Liver (tissue), 8 donors: ENCODE measurements at regions not wholly inside any gene's neighbourhood (a gene's known extent, or its start where the extent isn't known, plus 50 kb on each side); places are given as distances from the start of the nearest gene placed in this dataset.
A peak's percentile ranks its signal among the peaks of the same experiment; 100 is the strongest.

Experiments
- DNase-seq: peaks from one replicate; pipeline ENCODE4 v3.0.0-alpha.2; 2017; ENCODE audit warnings: low spot score
- H3K27ac ChIP-seq, 2 donors: one replicate each; pipeline ENCODE4 v1.7.0; 2013; ENCODE audit warnings: inconsistent platforms in 2 of 2, low read length in 2 of 2, control low read depth in 1 of 2, low read depth in 1 of 2, mild to moderate bottlenecking in 1 of 2
- H3K27me3 ChIP-seq, 4 donors: one replicate each; pipeline versions ENCODE4 v1.6.1 to v1.7.0; 2013; ENCODE audit warnings: low read length in 3 of 4, inconsistent platforms in 1 of 4, mild to moderate bottlenecking in 1 of 4, moderate library complexity in 1 of 4; ENCODE audit not compliant: control insufficient read depth in 4 of 4, insufficient read depth in 4 of 4
- H3K36me3 ChIP-seq, 4 donors: one replicate each; pipeline versions ENCODE4 v1.6.1 to v1.7.0; 2013; ENCODE audit warnings: low read length in 3 of 4, mild to moderate bottlenecking in 3 of 4, low read depth in 1 of 4, moderate library complexity in 1 of 4; ENCODE audit not compliant: control insufficient read depth in 4 of 4, insufficient read depth in 3 of 4
- H3K4me1 ChIP-seq, 4 donors: one replicate each; pipeline versions ENCODE4 v1.6.1 to v1.7.0; 2013; ENCODE audit warnings: low read length in 3 of 4, mild to moderate bottlenecking in 3 of 4, moderate library complexity in 1 of 4; ENCODE audit not compliant: control insufficient read depth in 4 of 4, insufficient read depth in 4 of 4
- H3K4me3 ChIP-seq, 3 donors: one replicate each; pipeline versions ENCODE4 v1.6.1 to v1.7.0; 2013; ENCODE audit warnings: low read length in 3 of 3, control low read depth in 1 of 3, low read depth in 1 of 3, mild to moderate bottlenecking in 1 of 3
- H3K9ac ChIP-seq, 2 donors: one replicate each; pipeline ENCODE4 v1.7.0; 2013; ENCODE audit warnings: low read length in 2 of 2, mild to moderate bottlenecking in 2 of 2, moderate library complexity in 2 of 2, control low read depth in 1 of 2, low read depth in 1 of 2
- H3K9me3 ChIP-seq, 4 donors: one replicate each; pipeline versions ENCODE4 v1.6.1 to v1.7.0; 2013; ENCODE audit warnings: low read length in 3 of 4; ENCODE audit not compliant: control insufficient read depth in 4 of 4
- CTCF ChIP-seq: fragments of 150-350 bp; IDR thresholded peaks from 2 replicates; pipeline ENCODE4 v1.5.1; 2017; ENCODE audit warnings: improper control_type of control experiment, low read depth, low read length; ENCODE audit not compliant: missing input control
- EGR1 ChIP-seq, 2 donors: IDR thresholded peaks; 2 replicates each; pipeline ENCODE4 v1.6.1; 2016 to 2018; ENCODE audit warnings: antibody characterized with exemption in 2 of 2, low read depth in 2 of 2
- FOXA1 ChIP-seq: IDR thresholded peaks from 2 replicates; pipeline ENCODE4 v1.6.1; 2016; ENCODE audit warnings: antibody characterized with exemption
- FOXA2 ChIP-seq: IDR thresholded peaks from 2 replicates; pipeline ENCODE4 v1.6.1; 2016; ENCODE audit warnings: antibody characterized with exemption
- GABPA ChIP-seq, 2 donors: IDR thresholded peaks in 1 of 2; conservative IDR thresholded peaks in 1 of 2; 2 replicates each; pipeline ENCODE4 v1.6.1; 2016; ENCODE audit warnings: antibody characterized with exemption in 2 of 2, mild to moderate bottlenecking in 1 of 2, moderate library complexity in 1 of 2
- HNF4A ChIP-seq, 2 donors: conservative IDR thresholded peaks; 2 replicates each; pipeline ENCODE4 v1.6.1; 2016; ENCODE audit warnings: antibody characterized with exemption in 2 of 2, mild to moderate bottlenecking in 2 of 2
- HNF4G ChIP-seq: IDR thresholded peaks from 2 replicates; pipeline ENCODE4 v1.6.1; 2016; ENCODE audit warnings: antibody characterized with exemption
- MAX ChIP-seq: IDR thresholded peaks from 2 replicates; pipeline ENCODE4 v1.6.1; 2016; ENCODE audit warnings: antibody characterized with exemption
- NR2F2 ChIP-seq: IDR thresholded peaks from 2 replicates; pipeline ENCODE4 v1.6.1; 2016; ENCODE audit warnings: antibody characterized with exemption
- REST ChIP-seq: IDR thresholded peaks from 2 replicates; pipeline ENCODE4 v1.6.1; 2016; ENCODE audit warnings: antibody characterized with exemption, mild to moderate bottlenecking
- RXRA ChIP-seq, 2 donors: IDR thresholded peaks; 2 replicates each; pipeline ENCODE4 v1.6.1; 2017 to 2018; ENCODE audit warnings: antibody characterized with exemption in 2 of 2, mild to moderate bottlenecking in 1 of 2
- SP1 ChIP-seq: IDR thresholded peaks from 2 replicates; pipeline ENCODE4 v1.6.1; 2018; ENCODE audit warnings: antibody characterized with exemption, mild to moderate bottlenecking
- TAF1 ChIP-seq: conservative IDR thresholded peaks from 2 replicates; pipeline ENCODE4 v1.6.1; 2016; ENCODE audit warnings: antibody characterized with exemption, mild to moderate bottlenecking
- YY1 ChIP-seq: IDR thresholded peaks from 2 replicates; pipeline ENCODE4 v1.6.1; 2016; ENCODE audit warnings: antibody characterized with exemption, mild to moderate bottlenecking
- ZBTB33 ChIP-seq: IDR thresholded peaks from 2 replicates; pipeline ENCODE4 v1.6.1; 2016; ENCODE audit warnings: antibody characterized with exemption
- WGBS: extraction: QIAGEN DNeasy Blood & Tissue Kit; methylation state at CpG from one replicate; pipeline ENCODE4 v1.1.7; 2013; 5-methylcytosine and 5-hydroxymethylcytosine counted together
- TF ChIP-seq, protein P1 (sequence below): IDR thresholded peaks from 2 replicates; pipeline ENCODE4 v1.6.1; 2016; ENCODE audit warnings: antibody characterized with exemption
- donor health status: healthy.
- donor health status: healthy.
- donor health status: healthy.
- donor health status: healthy.
- donor health status: healthy.

GRCh38 chr5:50947906-50948683 lies 281.7 kb downstream of the PARP8 start (continued):
- TF ChIP-seq ZBTB33 (no peak), CTCF (no peak), NR2F2 (no peak), TAF1 (no peak), YY1 (no peak), HNF4G (no peak)

- Histone ChIP-seq H3K36me3 (no peaks in the 10 kb centered on the region), H3K9ac (no peak overlapping the region), H3K27me3 (peaks cover 0 to 3% (median 2%) of the 10 kb centered on the region in 4 donors), H3K4me1 (no peaks in the 10 kb centered on the region), H3K4me3 (no peak overlapping the region), H3K27ac (no peak overlapping the region), H3K9me3 (no peaks in the 10 kb centered on the region)
- no peak for TF ChIP-seq TAF1
- no peak for TF ChIP-seq YY1
- no peak for TF ChIP-seq SP1
- TF ChIP-seq RXRA (IDR thresholded peaks at IDR 0.05), result no peak
- TF ChIP-seq MAX, result no peak
- TF ChIP-seq EGR1 (IDR thresholded peaks at IDR 0.05; ENCODE audit: low read depth in 2 of 2), result no peak
- no peak for DNase-seq
- WGBS, result 93% methylated on average over 1 of the region's 1 CpG
Observed at GRCh38 chr5:50953290-50953689, 286.9 kb downstream of the PARP8 start.

DNA sequence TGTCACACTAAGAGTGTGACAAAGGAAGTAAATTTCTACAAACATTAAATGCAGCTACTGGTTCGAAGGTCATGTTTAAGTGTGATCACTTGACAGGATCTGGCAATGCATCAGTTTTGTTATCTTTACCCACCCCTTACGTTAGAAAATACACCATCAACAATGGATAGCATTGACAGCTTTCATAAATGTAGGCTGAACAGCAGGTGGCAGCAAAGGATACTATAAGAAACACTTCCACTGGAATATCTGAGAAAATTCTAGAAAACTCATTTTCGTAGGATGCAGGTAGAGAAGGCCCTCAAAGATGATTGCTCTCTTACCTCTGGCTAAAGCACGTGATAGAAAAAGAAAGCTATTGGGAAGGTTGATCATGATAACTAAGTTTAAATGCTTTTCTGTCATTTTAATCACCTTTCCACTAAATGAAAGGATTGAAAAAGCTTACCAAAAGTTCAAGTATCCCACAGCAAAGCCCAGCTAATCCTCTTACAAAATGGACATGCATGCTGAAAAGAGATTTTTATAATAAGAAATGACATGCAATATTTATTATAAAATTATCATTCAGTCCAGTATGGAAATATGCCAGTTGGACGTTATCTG lies 292.5 kb downstream of the PARP8 start:
- DNase-seq, result no peak
- 21% methylated on average over 5 of the region's 5 CpGs for WGBS
- Histone ChIP-seq H3K36me3 (no peaks in the 10 kb centered on the region), H3K9ac (peak overlapping the region in 1 of 2 donors; percentile 39), H3K27ac (no peak overlapping the region), H3K4me3 (no peak overlapping the region), H3K27me3 (peaks cover 0 to 4% (median 3%) of the 10 kb centered on the region in 4 donors), H3K9me3 (no peaks in the 10 kb centered on the region), H3K4me1 (peaks cover 3 to 10% (median 8%) of the 10 kb centered on the region in 4 donors)
- TF ChIP-seq GABPA (IDR thresholded peaks at IDR 0.05 in 1 of 2, conservative IDR thresholded peaks at IDR 0.05 in 1 of 2), result no peak
- no peak for TF ChIP-seq HNF4G
- TF ChIP-seq, protein P1, sequence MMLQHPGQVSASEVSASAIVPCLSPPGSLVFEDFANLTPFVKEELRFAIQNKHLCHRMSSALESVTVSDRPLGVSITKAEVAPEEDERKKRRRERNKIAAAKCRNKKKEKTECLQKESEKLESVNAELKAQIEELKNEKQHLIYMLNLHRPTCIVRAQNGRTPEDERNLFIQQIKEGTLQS, result no peak
- no peak for TF ChIP-seq ZBTB33
- TF ChIP-seq FOXA2, result no peak
- TF ChIP-seq MAX, result no peak
- TF ChIP-seq HNF4A (conservative IDR thresholded peaks at IDR 0.05), result no peak
- no peak for TF ChIP-seq REST
- no peak for TF ChIP-seq EGR1 (IDR thresholded peaks at IDR 0.05; ENCODE audit: low read depth in 2 of 2)
- no peak for TF ChIP-seq FOXA1
- peak; percentile 59 for TF ChIP-seq CTCF
